Ovary (tissue), 7 donors: ENCODE measurements at regions not wholly inside any gene's neighbourhood (a gene's known extent, or its start where the extent isn't known, plus 50 kb on each side); places are given as distances from the start of the nearest gene placed in this dataset.

ENCODE experiments used
- DNase-seq, 5 donors: peaks; one replicate each; pipeline ENCODE4 v3.0.0-alpha.2; 2019 to 2020
- H3K27ac ChIP-seq, 2 donors: fragments of 200-600 bp; one replicate each; pipeline versions ENCODE4 v1.5.1 to v1.8.0; 2019 to 2022
- H3K27me3 ChIP-seq: fragments of 200-600 bp; one replicate; pipeline ENCODE4 v1.8.0; 2022
- H3K36me3 ChIP-seq: fragments of 200-600 bp; sonication (generic); one replicate; pipeline ENCODE4 v1.5.1; 2019
- H3K4me1 ChIP-seq: one replicate; pipeline ENCODE4 v1.8.1; 2013; ENCODE audit warnings: mild to moderate bottlenecking, moderate library complexity; ENCODE audit not compliant: insufficient read depth
- H3K4me3 ChIP-seq: fragments of 200-600 bp; sonication (generic); one replicate; pipeline ENCODE4 v1.5.1; 2017
- H3K9me3 ChIP-seq, 2 donors: fragments of 200-600 bp in 1 of 2; sonication (generic) in 1 of 2; one replicate each; pipeline versions ENCODE4 v1.5.1 to v1.8.1; 2013 to 2019; ENCODE audit warnings: mild to moderate bottlenecking in 1 of 2, moderate library complexity in 1 of 2
- EP300 ChIP-seq: sonication (generic); formaldehyde crosslinking; IDR thresholded peaks from one replicate; pipeline ENCODE4 v1.6.1; 2017; ENCODE audit warnings: antibody characterized with exemption
- POLR2A ChIP-seq: fragments of 450-650 bp; IDR thresholded peaks from one replicate; pipeline ENCODE4 v1.6.1; 2017; ENCODE audit warnings: antibody characterized with exemption, mild to moderate bottlenecking, moderate library complexity
- WGBS, 3 donors: extraction: QIAGEN DNeasy Blood & Tissue Kit in 1 of 3; methylation state at CpG; one replicate each; pipeline versions ENCODE4 v1.1.5 to v1.1.7; 2013 to 2017; 5-methylcytosine and 5-hydroxymethylcytosine counted together
- intact Hi-C, 4 donors: fragments of 100-400 bp; cut with DNase I; formaldehyde crosslinking; loops; one replicate each; pipeline versions ENCODE4 v1.11.0 to v1.15.1; 2022 to 2023
- TF ChIP-seq, protein P1 (sequence below), 3 donors: fragments of 450-650 bp in 2 of 3; fragments of 200-600 bp in 1 of 3; IDR thresholded peaks; one replicate each; pipeline versions ENCODE4 v1.5.1 to v1.8.0; 2016 to 2022; ENCODE audit warnings: antibody characterized with exemption in 3 of 3, mild to moderate bottlenecking in 1 of 3
- donor health status: DM: no; HTN: no; CAD: no; lungs with moderate emphysema.
- donor health status: DM: no; HTN: no; CAD: no.
- donor health status: Bipolar disorder and iron deficiency.
- donor health status: DM: no; HTN: no; CAD: no.
- donor health status: DM: yes; HTN: yes; CAD: no.

DNA sequence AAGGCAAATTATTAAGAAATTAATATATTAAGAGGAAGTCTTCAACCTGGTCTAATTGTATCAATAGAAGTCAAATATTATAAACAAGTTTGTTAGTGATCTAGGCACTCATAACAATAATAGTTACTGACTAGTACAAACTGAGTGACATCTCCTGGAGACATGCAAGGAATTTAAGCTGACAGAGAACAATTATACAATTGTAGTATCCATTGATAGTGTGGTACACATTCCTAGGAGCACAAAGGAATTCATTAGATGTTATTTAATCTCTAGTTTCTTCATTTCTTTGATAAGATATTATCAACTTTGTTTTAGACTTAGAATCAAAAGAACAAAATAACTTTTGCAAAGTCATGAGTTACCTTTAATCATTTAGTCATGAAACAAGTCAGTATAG is 1048.6 kb downstream of the PCDH7 start:
- no peak overlapping the region for H3K4me3 ChIP-seq
- H3K4me1 ChIP-seq, result no peaks in the 10 kb centered on the region
- H3K9me3 ChIP-seq, result no peaks in the 10 kb centered on the region
- no peak overlapping the region for H3K27ac ChIP-seq
- no peaks in the 10 kb centered on the region for H3K36me3 ChIP-seq
- intact Hi-C loops, result no loop called here
- TF ChIP-seq EP300, result no peak
- TF ChIP-seq, protein P1, sequence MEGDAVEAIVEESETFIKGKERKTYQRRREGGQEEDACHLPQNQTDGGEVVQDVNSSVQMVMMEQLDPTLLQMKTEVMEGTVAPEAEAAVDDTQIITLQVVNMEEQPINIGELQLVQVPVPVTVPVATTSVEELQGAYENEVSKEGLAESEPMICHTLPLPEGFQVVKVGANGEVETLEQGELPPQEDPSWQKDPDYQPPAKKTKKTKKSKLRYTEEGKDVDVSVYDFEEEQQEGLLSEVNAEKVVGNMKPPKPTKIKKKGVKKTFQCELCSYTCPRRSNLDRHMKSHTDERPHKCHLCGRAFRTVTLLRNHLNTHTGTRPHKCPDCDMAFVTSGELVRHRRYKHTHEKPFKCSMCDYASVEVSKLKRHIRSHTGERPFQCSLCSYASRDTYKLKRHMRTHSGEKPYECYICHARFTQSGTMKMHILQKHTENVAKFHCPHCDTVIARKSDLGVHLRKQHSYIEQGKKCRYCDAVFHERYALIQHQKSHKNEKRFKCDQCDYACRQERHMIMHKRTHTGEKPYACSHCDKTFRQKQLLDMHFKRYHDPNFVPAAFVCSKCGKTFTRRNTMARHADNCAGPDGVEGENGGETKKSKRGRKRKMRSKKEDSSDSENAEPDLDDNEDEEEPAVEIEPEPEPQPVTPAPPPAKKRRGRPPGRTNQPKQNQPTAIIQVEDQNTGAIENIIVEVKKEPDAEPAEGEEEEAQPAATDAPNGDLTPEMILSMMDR (IDR thresholded peaks at IDR 0.05), result no peak
- DNase-seq, result no peak
- H3K27me3 ChIP-seq, result no peaks in the 10 kb centered on the region

DNA sequence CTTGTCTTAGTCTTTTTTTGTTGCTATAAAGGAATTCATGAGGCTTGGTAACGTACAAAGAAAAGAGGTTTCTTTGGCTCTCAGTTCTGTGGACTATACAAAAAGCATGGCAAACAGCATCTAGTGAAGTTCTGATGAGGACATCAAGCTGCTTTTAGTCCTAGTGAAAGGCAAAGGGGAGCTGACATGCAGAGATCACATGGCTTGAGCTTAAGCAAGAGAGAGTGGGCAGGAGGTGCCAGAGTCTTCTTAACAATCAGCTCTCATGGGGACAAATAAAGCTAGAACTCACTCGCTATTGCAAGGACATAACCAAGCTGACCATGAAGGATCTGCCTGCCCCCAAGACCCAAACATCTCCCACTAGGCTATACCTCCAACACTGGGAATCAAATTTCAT is 1063.1 kb downstream of the PCDH7 start:
- TF ChIP-seq, protein P1 (IDR thresholded peaks at IDR 0.05), result no peak
- TF ChIP-seq EP300 (no peak), POLR2A (no peak)
- H3K4me1 ChIP-seq, result no peaks in the 10 kb centered on the region
- no peak for DNase-seq
- H3K27ac ChIP-seq, result no peak overlapping the region
- H3K27me3 ChIP-seq, result no peaks in the 10 kb centered on the region
- intact Hi-C loops, result no loop called here
- WGBS, 3 donors, result 91 to 94% (median 91%) methylated on average over 2 of the region's 2 CpGs
- H3K36me3 ChIP-seq, result no peaks in the 10 kb centered on the region
- H3K9me3 ChIP-seq, result no peaks in the 10 kb centered on the region
- H3K4me3 ChIP-seq, result no peak overlapping the region

DNA sequence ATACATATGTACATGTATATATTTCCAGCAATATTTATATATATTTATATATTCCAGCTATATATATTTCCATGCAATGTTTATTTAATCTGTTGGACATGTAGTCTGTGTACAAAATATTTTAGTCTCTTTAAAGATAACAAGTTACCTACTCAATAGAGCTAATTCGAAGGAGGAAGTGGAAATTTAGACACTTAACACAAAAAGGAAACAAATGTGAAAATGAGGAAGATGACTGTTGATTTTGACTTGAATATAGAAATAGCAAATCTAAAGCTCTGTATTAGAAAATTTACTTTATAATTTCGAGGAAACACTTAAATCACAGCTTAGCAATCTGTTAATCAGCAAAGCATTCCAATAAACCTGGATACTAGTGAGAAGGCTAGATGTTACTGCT is 1064.4 kb downstream of the PCDH7 start:
- TF ChIP-seq, protein P1 (IDR thresholded peaks at IDR 0.05), result no peak
- TF ChIP-seq EP300 (no peak), POLR2A (no peak)
- no peak overlapping the region for H3K27ac ChIP-seq
- no peak overlapping the region for H3K4me3 ChIP-seq
- no peaks in the 10 kb centered on the region for H3K27me3 ChIP-seq
- H3K36me3 ChIP-seq, result no peaks in the 10 kb centered on the region
- intact Hi-C loops, result no loop called here
- H3K9me3 ChIP-seq, result no peaks in the 10 kb centered on the region
- no peak for DNase-seq
- WGBS, 3 donors, result 58 to 61% (median 59%) methylated on average over 2 of the region's 2 CpGs
- no peaks in the 10 kb centered on the region for H3K4me1 ChIP-seq

DNA sequence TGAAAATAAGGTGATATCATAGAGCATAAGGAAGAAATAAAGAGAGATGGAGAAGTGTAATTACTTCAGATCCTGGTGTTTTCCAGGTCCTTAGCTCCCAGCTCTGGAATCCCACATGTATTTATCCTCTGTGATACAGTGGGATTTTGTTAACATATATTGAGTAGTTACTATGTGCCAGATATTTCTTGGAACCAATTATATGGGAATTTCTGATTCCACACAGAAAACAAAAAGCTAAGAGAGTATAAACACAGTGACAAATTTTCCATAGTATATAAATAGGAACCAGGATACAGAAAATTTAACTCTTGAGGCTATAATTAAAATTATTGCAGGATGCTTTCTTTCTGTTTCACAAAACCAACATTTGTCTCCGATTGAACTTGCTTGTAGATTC is 1067.5 kb downstream of the PCDH7 start:
- DNase-seq, result no peak
- no peaks in the 10 kb centered on the region for H3K27me3 ChIP-seq
- intact Hi-C loops, result no loop called here
- TF ChIP-seq, protein P1 (IDR thresholded peaks at IDR 0.05), result no peak
- no peak for TF ChIP-seq POLR2A
- TF ChIP-seq EP300, result no peak
- 59 to 74% (median 64%) methylated on average over 1 of the region's 1 CpG for WGBS, 3 donors
- no peak overlapping the region for H3K4me3 ChIP-seq
- H3K27ac ChIP-seq, result no peak overlapping the region
- no peaks in the 10 kb centered on the region for H3K4me1 ChIP-seq
- H3K36me3 ChIP-seq, result no peaks in the 10 kb centered on the region
- H3K9me3 ChIP-seq, result no peaks in the 10 kb centered on the region

DNA sequence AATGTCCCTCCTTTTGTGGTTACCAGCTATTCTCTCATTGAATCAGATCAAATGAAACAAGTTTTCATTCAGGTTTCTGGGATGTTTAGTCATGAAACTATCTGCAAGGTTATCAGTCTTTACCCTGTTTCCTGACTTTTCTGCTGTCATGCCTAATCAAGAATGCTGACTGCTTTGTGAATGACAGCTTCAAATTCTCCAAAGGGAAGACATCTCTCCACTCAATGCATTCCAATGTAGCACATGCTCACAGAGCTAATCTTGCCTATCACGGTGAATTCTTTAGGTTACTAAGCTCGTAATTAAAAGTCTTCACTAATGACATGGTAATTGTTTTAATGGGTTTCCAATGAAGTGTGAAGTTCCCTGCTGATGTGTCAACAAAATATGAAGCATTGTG is 1068.5 kb downstream of the PCDH7 start:
- no peak for DNase-seq
- Histone ChIP-seq H3K27ac (no peak overlapping the region), H3K9me3 (no peaks in the 10 kb centered on the region), H3K4me1 (no peaks in the 10 kb centered on the region), H3K4me3 (no peak overlapping the region), H3K36me3 (no peaks in the 10 kb centered on the region), H3K27me3 (no peaks in the 10 kb centered on the region)
- TF ChIP-seq, protein P1 (IDR thresholded peaks at IDR 0.05), result no peak
- no peak for TF ChIP-seq EP300
- no peak for TF ChIP-seq POLR2A
- 62 to 72% (median 63%) methylated on average over 2 of the region's 2 CpGs for WGBS, 3 donors
- intact Hi-C loops, result no loop called here
